BLaER1 treated with 17β-estradiol and CSF1 and Interleukin-3, amounts not matched to agents 10 nM and 100 nM (cell line): ENCODE measurements at regions not wholly inside any gene's neighbourhood (a gene's known extent, or its start where the extent isn't known, plus 50 kb on each side); places are given as distances from the start of the nearest gene placed in this dataset.

Experiments
- H3K27ac ChIP-seq, 11 experiments: shearing (Covaris generic); formaldehyde crosslinking; 2 replicates each; pipeline ENCODE4 v1.8.1; 2022
- H3K27me3 ChIP-seq, 11 experiments: shearing (Covaris generic); formaldehyde crosslinking; 2 replicates each; pipeline ENCODE4 v1.8.1; 2022
- H3K36me3 ChIP-seq, 11 experiments: shearing (Covaris generic); formaldehyde crosslinking; 2 replicates each; pipeline ENCODE4 v1.8.1; 2022
- H3K4me1 ChIP-seq, 10 experiments: shearing (Covaris generic); formaldehyde crosslinking; 2 replicates each; pipeline ENCODE4 v1.8.1; 2022
- H3K4me2 ChIP-seq, 11 experiments: shearing (Covaris generic); formaldehyde crosslinking; 2 replicates each; pipeline ENCODE4 v1.8.1; 2022
- H3K4me3 ChIP-seq, 10 experiments: shearing (Covaris generic); formaldehyde crosslinking; 2 replicates each; pipeline ENCODE4 v1.8.1; 2022
- H3K9ac ChIP-seq, 11 experiments: shearing (Covaris generic); formaldehyde crosslinking; 2 replicates each; pipeline ENCODE4 v1.8.1; 2022
- H3K9me3 ChIP-seq, 11 experiments: shearing (Covaris generic); formaldehyde crosslinking; replicated peaks in 1 of 11; 2 replicates each; pipeline ENCODE4 v1.8.1; 2022
- H4K20me1 ChIP-seq, 11 experiments: shearing (Covaris generic); formaldehyde crosslinking; 2 replicates each; pipeline ENCODE4 v1.8.1; 2022
- Cebpa-rat ChIP-seq, 11 experiments: shearing (Covaris generic); IDR thresholded peaks; 2 replicates each; pipeline ENCODE4 v1.8.1; 2022

DNA sequence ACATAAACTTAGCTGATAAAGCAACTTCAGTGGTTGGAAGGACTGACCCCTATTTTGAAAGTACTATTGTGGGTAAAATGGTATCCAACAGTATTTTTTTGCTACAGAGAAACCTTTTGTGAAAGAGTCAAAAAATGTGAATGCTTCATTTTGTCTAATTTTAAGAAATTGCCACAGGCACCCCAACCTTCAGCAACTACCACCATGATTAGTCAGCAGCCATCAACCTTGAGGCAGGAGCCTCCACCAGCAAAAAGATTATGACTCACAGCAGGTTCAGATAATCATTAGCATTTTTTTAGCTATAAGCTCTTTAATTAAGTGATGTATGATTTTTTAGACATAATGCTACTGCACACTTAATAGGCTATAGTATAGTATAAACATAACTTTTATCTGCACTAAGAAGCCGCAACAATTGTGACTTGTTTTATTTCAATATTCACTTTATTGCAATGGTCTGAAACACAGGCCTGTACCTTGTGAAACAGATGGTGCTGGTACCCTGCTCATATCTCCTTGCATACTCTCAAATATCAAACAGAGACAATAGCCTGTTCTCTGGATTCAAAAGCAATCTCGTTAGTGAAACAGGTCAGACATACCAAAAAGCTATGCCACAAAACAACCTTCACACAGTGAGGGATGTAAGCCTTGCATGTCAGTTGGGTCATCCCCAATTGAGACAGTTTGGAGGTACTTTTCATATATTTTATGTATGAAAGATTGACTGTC is 261.2 kb upstream of the FAM174A start:
- no peaks in the 10 kb centered on the region for H3K9me3 ChIP-seq
- H3K27me3 ChIP-seq = no peaks in the 10 kb centered on the region
- H3K27ac ChIP-seq = no peak overlapping the region
- no peak overlapping the region for H3K9ac ChIP-seq
- H3K36me3 ChIP-seq = no peaks in the 10 kb centered on the region
- H3K4me1 ChIP-seq = peaks cover 7 to 24% (median 12%) of the 10 kb centered on the region in 10 experiments; a peak in 19 of 20 replicates
- no peak for TF ChIP-seq Cebpa-rat (IDR thresholded peaks at IDR 0.05)
- H3K4me3 ChIP-seq = no peak overlapping the region
- no peaks in the 10 kb centered on the region for H4K20me1 ChIP-seq
- no peak overlapping the region for H3K4me2 ChIP-seq

DNA sequence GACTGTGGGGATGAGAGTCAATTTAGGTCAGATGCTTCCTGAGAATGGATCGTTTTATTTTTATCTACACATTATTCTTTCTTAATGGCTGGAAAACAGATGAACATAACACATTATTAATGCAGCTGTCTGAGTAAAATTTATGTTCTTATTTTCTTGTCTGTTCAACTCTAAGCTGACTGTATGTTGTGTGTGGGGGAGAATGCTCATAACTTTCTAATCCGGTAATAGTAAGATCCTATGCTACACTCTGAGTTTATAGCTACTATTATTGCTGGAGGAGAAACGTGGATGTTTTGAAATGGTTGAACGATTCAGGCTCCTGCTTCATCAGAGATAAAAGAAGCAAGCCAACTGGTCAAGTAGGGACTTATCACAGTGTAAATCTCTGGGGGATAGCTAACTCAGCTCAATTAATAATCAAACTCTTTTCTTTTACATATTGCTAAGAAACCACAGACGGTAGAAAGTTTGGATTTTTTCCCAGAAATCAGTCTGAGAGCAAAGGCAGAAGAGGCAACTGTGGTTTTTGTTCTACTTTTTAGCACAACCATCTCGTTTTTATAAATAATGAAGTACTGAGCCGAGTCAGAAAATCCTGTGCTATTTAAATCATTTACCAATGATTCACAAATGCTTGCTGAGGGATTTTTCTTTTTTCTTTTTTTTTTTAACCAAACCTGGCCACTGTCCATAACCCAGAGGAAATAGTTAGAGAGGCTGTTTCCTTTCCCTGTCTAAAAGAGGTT is 265.0 kb upstream of the FAM174A start:
- Histone ChIP-seq H3K27ac (peak overlapping the region in 3 of 11 experiments; percentile 1 to 34 (median 22); a peak in 4 of 22 replicates), H3K4me2 (peak overlapping the region; percentile 47 to 76 (median 63)), H3K9me3 (no peaks in the 10 kb centered on the region), H3K4me3 (peak overlapping the region in 1 of 10 experiments; percentile 8; a peak in 3 of 20 replicates), H4K20me1 (no peaks in the 10 kb centered on the region), H3K36me3 (no peaks in the 10 kb centered on the region), H3K4me1 (peaks cover 7 to 31% (median 14%) of the 10 kb centered on the region in 10 experiments; a peak in 19 of 20 replicates), H3K9ac (peak overlapping the region in 3 of 11 experiments; percentile 1 to 25 (median 4); a peak in 2 of 22 replicates), H3K27me3 (no peaks in the 10 kb centered on the region)
- TF ChIP-seq Cebpa-rat (IDR thresholded peaks at IDR 0.05) = no peak

DNA sequence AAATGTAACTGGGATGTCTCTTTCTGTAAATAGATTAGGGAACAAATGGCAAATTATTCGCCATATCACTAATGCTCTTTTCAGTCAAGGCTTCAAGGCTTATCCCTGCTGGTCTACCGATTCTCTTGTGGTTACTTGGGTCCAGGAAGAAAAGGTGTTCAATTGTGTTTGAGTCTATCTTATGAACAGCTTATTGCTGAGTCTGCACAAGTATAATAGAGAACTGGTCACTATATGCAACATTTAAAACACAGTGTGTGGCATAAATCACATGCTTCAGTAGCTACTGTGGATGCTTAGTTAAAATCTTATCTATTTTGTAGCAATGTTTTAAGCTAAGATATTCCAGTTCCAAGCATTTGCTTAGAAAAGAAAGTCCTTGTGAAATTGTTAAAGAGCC is 274.2 kb upstream of the FAM174A start:
- Histone ChIP-seq H3K27me3 (no peaks in the 10 kb centered on the region), H3K9ac (no peak overlapping the region), H3K4me1 (no peaks in the 10 kb centered on the region), H4K20me1 (no peaks in the 10 kb centered on the region), H3K4me3 (no peak overlapping the region), H3K36me3 (no peaks in the 10 kb centered on the region), H3K27ac (no peak overlapping the region), H3K9me3 (no peaks in the 10 kb centered on the region), H3K4me2 (no peak overlapping the region)
- TF ChIP-seq Cebpa-rat (IDR thresholded peaks at IDR 0.05) = no peak

DNA sequence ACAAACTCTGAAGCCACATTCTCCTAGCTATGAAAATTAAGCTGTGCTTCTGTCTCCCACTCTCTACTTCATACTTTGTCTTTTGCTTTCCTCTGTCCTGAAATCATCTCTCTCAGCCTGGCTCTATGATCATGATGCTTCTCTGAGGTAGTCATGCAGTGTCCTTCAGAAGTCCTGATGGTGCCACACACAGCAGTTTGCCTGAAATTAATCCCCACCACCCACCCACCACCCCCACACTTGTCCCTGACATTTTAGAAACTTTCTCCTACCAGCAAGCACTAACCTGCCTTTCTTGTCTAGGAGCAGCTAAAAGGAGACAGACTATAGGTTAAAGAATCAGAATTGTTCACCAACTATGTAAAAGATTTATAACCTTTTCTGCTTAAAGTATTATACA is 282.2 kb upstream of the FAM174A start:
- Histone ChIP-seq H3K4me2 (no peak overlapping the region), H3K4me1 (no peaks in the 10 kb centered on the region), H3K9me3 (no peaks in the 10 kb centered on the region; a peak in 1 of 22 replicates), H3K9ac (no peak overlapping the region), H3K36me3 (no peaks in the 10 kb centered on the region), H3K4me3 (no peak overlapping the region), H3K27me3 (no peaks in the 10 kb centered on the region), H3K27ac (no peak overlapping the region), H4K20me1 (no peaks in the 10 kb centered on the region)
- TF ChIP-seq Cebpa-rat (IDR thresholded peaks at IDR 0.05) = no peak

DNA sequence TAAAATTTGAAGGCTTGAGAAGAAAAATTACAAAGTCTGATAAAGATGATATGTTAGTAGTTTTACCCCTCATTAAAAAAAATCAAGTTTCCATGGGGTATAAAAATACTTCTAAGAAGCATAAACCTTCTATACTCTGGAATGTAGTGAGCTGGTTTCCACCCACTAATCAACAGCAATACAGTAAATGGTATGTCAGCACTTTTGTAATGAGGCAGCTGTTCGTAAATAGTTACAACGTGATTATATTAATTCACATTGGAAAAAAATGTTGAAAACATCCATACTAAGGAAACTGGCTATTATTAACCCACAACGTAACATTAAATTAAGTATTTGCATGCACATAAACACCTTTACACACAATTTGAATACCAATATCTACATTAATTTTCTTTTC is 283.1 kb upstream of the FAM174A start:
- no peak for TF ChIP-seq Cebpa-rat (IDR thresholded peaks at IDR 0.05)

DNA sequence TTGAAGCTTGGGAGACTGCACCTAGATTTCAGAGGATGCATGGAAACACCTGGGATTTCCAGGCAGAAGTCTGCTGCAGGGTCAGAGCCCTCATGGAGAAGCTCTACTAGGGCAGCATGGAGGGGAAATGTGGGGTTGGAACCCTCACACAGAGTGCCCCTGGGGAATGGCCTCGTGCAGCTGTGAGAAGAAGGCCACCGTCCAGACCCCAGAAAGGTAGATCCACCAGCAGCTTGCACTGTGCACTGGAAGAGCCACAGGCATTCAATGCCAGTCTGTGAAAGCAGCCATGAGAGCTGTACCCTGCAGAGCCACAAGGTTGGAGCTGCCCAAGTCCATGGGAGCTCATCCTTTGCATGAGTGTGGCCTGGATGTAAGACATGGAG is 285.3 kb upstream of the FAM174A start:
- H3K9ac ChIP-seq = no peak overlapping the region
- H3K27me3 ChIP-seq = no peaks in the 10 kb centered on the region
- no peak overlapping the region for H3K4me3 ChIP-seq
- TF ChIP-seq Cebpa-rat (IDR thresholded peaks at IDR 0.05) = no peak
- H4K20me1 ChIP-seq = no peaks in the 10 kb centered on the region
- H3K27ac ChIP-seq = no peak overlapping the region
- H3K36me3 ChIP-seq = no peaks in the 10 kb centered on the region
- no peak overlapping the region for H3K4me2 ChIP-seq
- no peaks in the 10 kb centered on the region; a peak in 1 of 22 replicates for H3K9me3 ChIP-seq
- H3K4me1 ChIP-seq = no peaks in the 10 kb centered on the region

More for the DNA sequence above, 283.1 kb upstream of the FAM174A start:
- no peak overlapping the region for H3K4me3 ChIP-seq
- no peaks in the 10 kb centered on the region; a peak in 1 of 22 replicates for H3K9me3 ChIP-seq
- no peaks in the 10 kb centered on the region for H4K20me1 ChIP-seq
- no peak overlapping the region for H3K9ac ChIP-seq
- H3K27me3 ChIP-seq = no peaks in the 10 kb centered on the region
- no peak overlapping the region for H3K4me2 ChIP-seq
- H3K4me1 ChIP-seq = no peaks in the 10 kb centered on the region
- H3K27ac ChIP-seq = no peak overlapping the region
- no peaks in the 10 kb centered on the region for H3K36me3 ChIP-seq

DNA sequence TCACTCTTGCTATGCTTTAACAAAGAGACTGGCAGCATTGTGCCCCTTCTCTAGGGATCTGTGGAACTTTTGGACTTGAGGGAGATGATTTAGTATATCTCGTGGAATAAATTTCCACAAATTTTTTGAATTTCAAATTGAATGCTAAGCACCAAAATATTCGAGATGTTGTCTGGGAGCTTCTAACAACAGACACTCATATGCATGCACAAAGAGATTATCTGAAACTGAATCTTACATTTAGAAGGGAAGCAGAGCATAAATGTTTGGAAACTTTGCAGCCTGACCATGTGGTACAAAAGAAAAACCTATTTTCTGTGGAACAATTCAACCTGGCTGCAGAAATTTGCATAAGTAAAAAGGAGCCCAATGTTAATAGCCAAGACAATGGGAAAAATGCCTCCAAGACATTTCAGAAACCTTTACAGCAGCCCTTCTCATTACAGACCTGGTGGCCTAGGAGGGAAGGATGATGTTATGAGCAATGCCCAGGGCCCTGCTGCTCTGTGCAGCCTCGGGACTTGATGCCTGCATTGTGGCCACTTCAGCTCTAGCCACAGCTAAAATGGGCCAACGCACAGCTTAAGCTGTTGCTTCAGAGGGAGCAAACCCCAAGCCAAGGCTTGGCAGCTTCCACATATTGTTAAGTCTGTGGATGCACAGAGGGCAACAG is 285.8 kb upstream of the FAM174A start:
- no peak for TF ChIP-seq Cebpa-rat (IDR thresholded peaks at IDR 0.05)
- no peaks in the 10 kb centered on the region for H3K36me3 ChIP-seq
- no peak overlapping the region for H3K9ac ChIP-seq
- no peak overlapping the region for H3K27ac ChIP-seq
- no peaks in the 10 kb centered on the region for H3K4me1 ChIP-seq
- no peaks in the 10 kb centered on the region; a peak in 1 of 22 replicates for H3K9me3 ChIP-seq
- no peak overlapping the region for H3K4me3 ChIP-seq
- no peaks in the 10 kb centered on the region for H3K27me3 ChIP-seq
- H4K20me1 ChIP-seq = no peaks in the 10 kb centered on the region
- no peak overlapping the region for H3K4me2 ChIP-seq

DNA sequence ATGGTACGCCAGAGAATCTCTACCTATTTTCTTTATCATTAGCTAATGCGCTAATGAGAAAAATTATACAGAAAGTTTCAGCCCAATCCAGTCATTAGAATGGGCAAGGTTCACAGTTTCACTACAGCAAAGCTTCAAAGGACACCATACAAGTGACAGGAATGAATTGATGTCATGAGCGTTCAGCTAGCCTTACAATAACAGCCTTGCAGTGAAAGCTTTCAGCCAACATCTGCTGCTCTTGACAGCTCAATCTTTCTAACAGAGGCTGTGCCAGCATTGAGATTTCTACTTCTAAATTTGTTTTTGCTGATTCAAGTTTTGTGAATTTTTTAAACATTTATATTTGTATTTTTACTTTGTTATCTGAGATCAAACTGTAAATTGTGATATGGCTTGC is 302.4 kb upstream of the FAM174A start:
- no peaks in the 10 kb centered on the region for H3K27me3 ChIP-seq
- no peak overlapping the region for H3K4me3 ChIP-seq
- H3K4me2 ChIP-seq = no peak overlapping the region
- no peaks in the 10 kb centered on the region for H3K36me3 ChIP-seq
- no peak overlapping the region for H3K9ac ChIP-seq
- no peak for TF ChIP-seq Cebpa-rat (IDR thresholded peaks at IDR 0.05)
- H3K4me1 ChIP-seq = no peaks in the 10 kb centered on the region
- no peaks in the 10 kb centered on the region; a peak in 2 of 22 replicates for H3K9me3 ChIP-seq
- H4K20me1 ChIP-seq = no peaks in the 10 kb centered on the region
- no peak overlapping the region for H3K27ac ChIP-seq

DNA sequence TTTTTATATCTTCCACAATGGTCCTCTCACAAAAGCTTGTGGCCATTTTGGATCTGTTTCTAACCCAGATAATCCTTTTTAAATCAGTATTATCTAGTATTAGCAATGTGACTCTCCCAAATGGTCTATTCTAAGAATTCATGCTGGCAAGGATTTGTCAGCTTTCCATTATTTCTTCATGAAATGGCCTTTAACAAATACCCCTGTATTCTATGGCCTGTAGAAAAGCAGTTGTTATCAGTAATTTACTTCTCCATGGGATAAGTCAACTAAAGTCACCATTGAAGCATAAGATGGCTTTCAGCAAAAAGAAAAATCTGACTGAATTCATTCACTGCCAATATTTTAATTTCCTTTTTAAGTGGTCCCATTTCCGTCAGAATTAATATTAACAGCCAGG is 346.4 kb upstream of the FAM174A start:
- Histone ChIP-seq H3K9me3 (no peaks in the 10 kb centered on the region), H3K4me1 (no peaks in the 10 kb centered on the region), H3K36me3 (no peaks in the 10 kb centered on the region), H4K20me1 (no peaks in the 10 kb centered on the region), H3K4me3 (no peak overlapping the region), H3K4me2 (no peak overlapping the region), H3K27ac (no peak overlapping the region), H3K9ac (no peak overlapping the region), H3K27me3 (no peaks in the 10 kb centered on the region)
- TF ChIP-seq Cebpa-rat (IDR thresholded peaks at IDR 0.05) = no peak
